ENCODE measurements at regions not wholly inside any gene's neighbourhood (a gene's known extent, or its start where the extent isn't known, plus 50 kb on each side); places are given as distances from the start of the nearest gene placed in this dataset.
"Not testable (repeated sequence)": the region's sequence is repeated elsewhere in the genome, so short reads cannot be mapped to it uniquely, and the experiment has no call there.

DNA sequence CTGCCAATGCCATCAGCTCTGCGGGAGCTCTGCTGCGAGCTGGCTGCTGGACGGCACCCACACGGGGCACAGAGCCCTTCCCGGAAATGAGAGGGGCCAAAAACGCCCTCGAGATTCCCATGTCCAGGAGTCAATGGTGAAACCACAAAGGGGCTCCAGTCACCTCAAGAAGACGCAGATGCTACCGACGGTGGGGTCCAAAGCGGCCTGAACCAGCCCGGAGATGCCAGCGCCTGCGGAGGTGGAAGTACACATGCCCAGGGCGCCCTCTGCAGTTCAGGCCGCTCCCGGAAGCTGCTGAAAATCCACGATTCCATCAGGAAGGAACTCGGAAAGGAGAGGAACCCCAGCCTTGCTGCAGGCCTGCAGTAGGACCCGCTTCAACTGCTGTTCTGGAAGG is 82.4 kb upstream of the SELENOP start:
- no peak for DNase-seq (ENCODE audit: low spot score)

- DNase-seq (ENCODE audit: low spot score) = peak; percentile 72
Measured at GRCh38 chr5:42889311-42889933, 77.7 kb upstream of the SELENOP start.

- no peak for DNase-seq (ENCODE audit: low spot score)
Measured at GRCh38 chr5:42888771-42889170, 77.1 kb upstream of the SELENOP start.

GRCh38 chr5:42887575-42887974 is 75.9 kb upstream of the SELENOP start:
- DNase-seq (ENCODE audit: low spot score) = no peak

DNA sequence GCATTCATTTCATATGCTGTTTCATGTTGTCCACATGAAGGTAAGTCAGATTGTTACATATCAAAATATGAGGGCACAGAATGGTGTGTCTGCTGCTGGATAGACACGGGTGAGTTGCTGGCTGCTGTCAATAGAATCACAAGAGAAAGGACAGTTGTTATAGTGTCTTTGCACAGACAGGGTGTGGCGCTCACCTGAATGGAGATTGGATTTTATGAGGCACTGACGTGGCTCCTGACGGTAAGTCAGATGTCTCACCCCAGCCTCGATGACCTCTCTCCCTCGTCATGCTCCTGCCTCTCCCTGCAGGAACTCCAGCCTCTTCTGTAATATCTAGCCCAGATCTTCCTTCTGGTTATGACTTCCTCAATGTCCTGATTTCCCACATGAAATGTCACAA is 75.4 kb upstream of the SELENOP start:
- DNase-seq (ENCODE audit: low spot score) = no peak

DNA sequence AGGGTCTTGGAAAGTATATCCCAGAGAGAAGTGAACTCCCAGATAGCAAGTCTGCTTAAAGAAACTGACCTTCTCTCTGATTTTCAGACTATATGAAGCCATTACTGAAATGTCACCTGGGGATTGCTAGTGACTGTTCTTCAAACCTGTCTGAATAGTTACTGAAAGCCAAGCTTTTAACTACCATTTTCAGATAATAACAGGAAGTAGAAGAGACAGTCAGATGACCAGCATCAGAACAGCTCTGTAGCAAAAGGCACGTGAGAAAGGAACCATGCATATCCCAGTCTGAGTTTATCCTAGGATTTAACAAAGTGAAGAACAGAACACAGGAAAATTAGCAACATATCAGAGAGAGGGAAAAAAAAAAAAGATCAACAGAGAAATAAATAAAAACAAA is 74.9 kb upstream of the SELENOP start:
- DNase-seq (ENCODE audit: low spot score) = no peak

DNA sequence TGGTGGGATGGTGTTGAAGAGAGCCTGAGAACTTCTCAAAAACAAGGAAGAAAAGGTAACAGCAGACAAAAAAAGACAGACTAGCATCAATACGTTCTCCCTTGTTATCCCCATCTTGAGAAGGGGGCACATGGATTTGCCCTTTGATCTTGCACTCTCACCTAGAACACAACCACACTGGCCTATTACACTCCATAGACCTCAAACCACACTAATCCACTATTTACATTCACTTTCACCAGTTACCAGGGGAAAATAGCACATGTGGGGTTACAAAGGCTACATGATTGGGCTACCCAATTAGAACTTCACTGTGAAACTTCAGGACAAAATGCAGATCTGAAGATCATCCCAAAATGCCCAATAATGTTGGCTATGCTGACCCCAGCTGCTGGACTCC is 72.6 kb upstream of the SELENOP start:
- DNase-seq (ENCODE audit: low spot score) = no peak

DNA sequence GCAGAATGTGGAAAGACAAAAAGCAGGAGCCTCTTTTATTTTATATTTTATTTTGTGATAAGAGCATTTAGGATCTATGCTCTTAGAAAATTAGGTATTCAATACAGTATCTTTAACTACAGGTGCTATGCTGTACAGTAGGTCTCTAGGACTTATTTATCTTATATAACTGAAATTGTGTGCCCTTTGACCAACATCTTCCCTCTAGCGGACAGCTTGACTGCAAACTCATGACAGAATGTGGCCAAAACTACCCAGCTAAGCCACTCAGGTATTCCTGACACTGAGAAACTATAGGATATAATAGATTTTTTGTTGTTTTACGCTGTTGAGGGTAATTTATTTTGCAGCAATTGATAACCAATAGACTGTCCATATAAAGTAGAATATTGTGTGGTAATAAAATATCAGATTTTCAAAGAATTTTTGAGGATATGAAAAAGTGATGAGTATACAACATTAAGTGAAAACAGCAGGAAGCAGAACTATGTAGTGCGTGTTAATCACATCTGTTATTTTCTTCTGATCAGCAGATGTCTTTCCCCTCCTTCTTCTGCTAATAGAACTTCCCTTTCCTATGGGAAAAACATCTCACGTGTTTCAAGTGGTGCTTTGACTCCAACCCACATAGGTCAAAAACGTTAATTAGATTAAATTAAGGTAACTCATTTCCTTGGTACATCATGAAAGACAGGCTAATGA is 69.9 kb upstream of the SELENOP start:
- DNase-seq (ENCODE audit: low spot score) = no peak

- DNase-seq (ENCODE audit: low spot score) = no peak
Measured at GRCh38 chr5:42880496-42881150, 68.9 kb upstream of the SELENOP start.

DNA sequence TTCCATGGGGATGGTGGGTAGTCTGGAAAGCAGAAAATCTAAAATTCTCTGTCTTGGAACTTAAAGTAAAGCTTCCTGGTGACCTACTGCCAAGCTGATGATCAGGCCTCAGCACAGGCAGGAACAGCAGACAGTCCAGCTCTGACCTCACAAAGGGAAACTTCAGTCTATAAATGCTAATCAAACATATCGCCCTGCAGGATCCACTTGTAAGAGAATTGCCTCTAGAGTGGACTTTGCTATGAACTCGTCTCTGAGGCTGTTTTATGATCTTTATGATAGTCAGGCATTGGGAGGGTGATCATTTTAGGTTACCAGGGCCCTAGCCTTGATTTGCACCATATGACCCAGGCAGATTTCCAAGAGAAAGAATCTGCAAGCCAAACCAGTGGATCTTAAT is 67.6 kb upstream of the SELENOP start:
- no peak for DNase-seq (ENCODE audit: low spot score)

GRCh38 chr5:42878550-42878949 is 66.9 kb upstream of the SELENOP start:
- no peak for DNase-seq (ENCODE audit: low spot score)

GRCh38 chr5:42878041-42878440 is 66.3 kb upstream of the SELENOP start:
- no peak for DNase-seq (ENCODE audit: low spot score)

- DNase-seq (ENCODE audit: low spot score) = no peak
Measured at GRCh38 chr5:42877431-42877830, 65.7 kb upstream of the SELENOP start.

GRCh38 chr5:42876375-42876844 is 64.7 kb upstream of the SELENOP start:
- no peak for DNase-seq (ENCODE audit: low spot score)

GRCh38 chr5:42875785-42876374 is 64.2 kb upstream of the SELENOP start:
- DNase-seq (ENCODE audit: low spot score) = no peak

GRCh38 chr5:42875211-42875610 is 63.5 kb upstream of the SELENOP start:
- no peak for DNase-seq (ENCODE audit: low spot score)

GRCh38 chr5:42874621-42875198 is 63.0 kb upstream of the SELENOP start:
- DNase-seq (ENCODE audit: low spot score) = no peak

GRCh38 chr5:42872865-42873264 is 61.2 kb upstream of the SELENOP start:
- no peak for DNase-seq (ENCODE audit: low spot score)

GRCh38 chr5:42870882-42871418 is 59.3 kb upstream of the SELENOP start:
- no peak for DNase-seq (ENCODE audit: low spot score)

DNA sequence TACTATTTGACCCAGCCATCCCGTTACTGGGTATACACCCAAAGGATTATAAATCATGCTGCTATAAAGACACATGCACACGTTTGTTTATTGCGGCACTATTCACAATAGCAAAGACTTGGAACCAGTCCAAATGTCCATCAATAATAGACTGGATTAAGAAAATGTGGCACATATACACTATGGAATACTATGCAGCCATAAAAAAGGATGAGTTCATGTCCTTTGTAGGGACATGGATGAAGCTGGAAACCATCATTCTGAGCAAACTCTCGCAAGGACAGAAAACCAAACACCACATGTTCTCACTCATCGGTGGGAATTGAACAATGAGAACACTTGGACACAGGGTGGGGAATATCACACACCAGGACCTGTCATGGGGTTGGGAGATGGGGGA is 56.7 kb upstream of the SELENOP start:
- DNase-seq (ENCODE audit: low spot score) = not testable (repeated sequence)

DNA sequence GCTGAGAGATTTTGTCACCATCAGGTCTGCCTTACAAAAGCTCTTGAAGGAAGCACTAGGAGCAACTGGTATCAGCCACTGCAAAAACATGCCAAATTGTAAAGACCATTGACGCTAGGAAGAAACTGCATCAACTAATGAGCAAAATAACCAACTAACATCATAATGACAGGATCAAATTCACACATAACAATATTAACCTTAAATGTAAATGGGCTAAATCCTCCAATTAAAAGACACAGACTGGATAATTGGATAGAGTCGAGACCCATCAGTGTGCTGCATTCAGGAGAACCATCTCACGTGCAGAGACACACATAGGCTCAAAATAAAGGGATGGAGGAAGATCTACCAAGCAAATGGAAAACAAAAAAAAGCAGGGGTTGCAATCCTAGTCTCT is 53.1 kb upstream of the SELENOP start:
- not testable (repeated sequence) for DNase-seq (ENCODE audit: low spot score)

All from RKO (cell line).